HL-60 (cell line): ENCODE measurements at regions not wholly inside any gene's neighbourhood (a gene's known extent, or its start where the extent isn't known, plus 50 kb on each side); places are given as distances from the start of the nearest gene placed in this dataset.

Source experiments
- CTCF ChIP-seq: IDR thresholded peaks from one replicate; pipeline ENCODE4 v1.5.1; 2011; ENCODE audit warnings: low read length, control low read depth, inconsistent platforms; ENCODE audit not compliant: insufficient read depth
- GABPA ChIP-seq: IDR thresholded peaks from 2 replicates; pipeline ENCODE4 v1.6.1; 2012; ENCODE audit warnings: low read depth
- REST ChIP-seq: IDR thresholded peaks from 2 replicates; pipeline ENCODE4 v1.6.1; 2012; ENCODE audit warnings: low read depth; ENCODE audit not compliant: insufficient replicate concordance
- SPI1 ChIP-seq: IDR thresholded peaks from 2 replicates; pipeline ENCODE4 v1.6.1; 2012; ENCODE audit warnings: low read depth, mild to moderate bottlenecking, borderline replicate concordance

- no peak for TF ChIP-seq CTCF
- no peak for TF ChIP-seq GABPA
- no peak for TF ChIP-seq REST
- TF ChIP-seq SPI1: no peak
These were observed 215.8 kb upstream of the ZRANB2 start for GRCh38 chr1:71296551-71297134.
